H9 (cell line): ENCODE measurements at regions not wholly inside any gene's neighbourhood (a gene's known extent, or its start where the extent isn't known, plus 50 kb on each side); places are given as distances from the start of the nearest gene placed in this dataset.
"Not testable (repeated sequence)": the region's sequence is repeated elsewhere in the genome, so short reads cannot be mapped to it uniquely, and the experiment has no call there.

Experiments used
- DNase-seq: peaks from one replicate; pipeline ENCODE4 v3.0.0-alpha.2; 2017
- H2AFZ ChIP-seq: one replicate; pipeline ENCODE4 v1.6.1; 2013; ENCODE audit warnings: mild to moderate bottlenecking, low read length, control low read depth, moderate library complexity
- H2AK5ac ChIP-seq: 2 replicates; pipeline ENCODE4 v1.6.1; 2013; ENCODE audit warnings: low read length, control low read depth, mixed read lengths; ENCODE audit not compliant: insufficient read length
- H2BK120ac ChIP-seq: one replicate; pipeline ENCODE4 v1.6.1; 2013; ENCODE audit warnings: low read depth, mild to moderate bottlenecking, low read length, control low read depth, inconsistent platforms; ENCODE audit not compliant: poor library complexity, severe bottlenecking
- H2BK12ac ChIP-seq: 2 replicates; pipeline ENCODE4 v1.6.1; 2013; ENCODE audit warnings: low read length, control low read depth, mixed read lengths, low read depth; ENCODE audit not compliant: insufficient read length
- H2BK15ac ChIP-seq: 2 replicates; pipeline ENCODE4 v1.6.1; 2013; ENCODE audit warnings: low read depth, low read length, control low read depth
- H2BK20ac ChIP-seq: one replicate; pipeline ENCODE4 v1.6.1; 2013; ENCODE audit warnings: low read depth, mild to moderate bottlenecking, low read length, control low read depth, inconsistent platforms; ENCODE audit not compliant: poor library complexity, severe bottlenecking
- H2BK5ac ChIP-seq: 2 replicates; pipeline ENCODE4 v1.6.1; 2013; ENCODE audit warnings: low read length, control low read depth, mixed read lengths; ENCODE audit not compliant: insufficient read length
- H3K14ac ChIP-seq: 2 replicates; pipeline ENCODE4 v1.6.1; 2013; ENCODE audit warnings: low read length, control low read depth; ENCODE audit not compliant: insufficient read depth
- H3K18ac ChIP-seq: 2 replicates; pipeline ENCODE4 v1.6.1; 2013; ENCODE audit warnings: low read depth, mild to moderate bottlenecking, mixed read lengths, low read length, control low read depth; ENCODE audit not compliant: insufficient read length
- H3K23ac ChIP-seq: 2 replicates; pipeline ENCODE4 v1.6.1; 2013; ENCODE audit warnings: low read length, control low read depth, mixed read lengths, low read depth; ENCODE audit not compliant: insufficient read length
- H3K23me2 ChIP-seq: 2 replicates; pipeline ENCODE4 v1.6.1; 2013; ENCODE audit warnings: low read depth, mild to moderate bottlenecking, mixed read lengths, low read length, control low read depth; ENCODE audit not compliant: insufficient read length, poor library complexity, severe bottlenecking
- H3K27ac ChIP-seq: 2 replicates; pipeline ENCODE4 v1.5.1; 2013; ENCODE audit warnings: low read length, control low read depth, mixed read lengths, low read depth; ENCODE audit not compliant: insufficient read length
- H3K27me3 ChIP-seq: 2 replicates; pipeline ENCODE4 v1.6.1; 2013; ENCODE audit warnings: low read length, control low read depth, inconsistent platforms; ENCODE audit not compliant: insufficient read depth
- H3K4ac ChIP-seq: 2 replicates; pipeline ENCODE4 v1.6.1; 2013; ENCODE audit warnings: low read depth, mild to moderate bottlenecking, control low read depth, inconsistent platforms, low read length, moderate library complexity
- H3K4me1 ChIP-seq: 2 replicates; pipeline ENCODE4 v1.6.1; 2013; ENCODE audit warnings: low read length, control low read depth, inconsistent platforms; ENCODE audit not compliant: insufficient read depth
- H3K4me2 ChIP-seq: 2 replicates; pipeline ENCODE4 v1.6.1; 2013; ENCODE audit warnings: low read length, control low read depth, mixed read lengths; ENCODE audit not compliant: insufficient read length, insufficient read depth
- H3K56ac ChIP-seq: 2 replicates; pipeline ENCODE4 v1.6.1; 2013; ENCODE audit warnings: low read depth, mild to moderate bottlenecking, mixed read lengths, low read length, control low read depth; ENCODE audit not compliant: insufficient read length
- H3K79me1 ChIP-seq: 2 replicates; pipeline ENCODE4 v1.6.1; 2013; ENCODE audit warnings: low read depth, mild to moderate bottlenecking, moderate library complexity, low read length, control low read depth, inconsistent platforms; ENCODE audit not compliant: insufficient read depth, poor library complexity, severe bottlenecking
- H3K79me2 ChIP-seq: 2 replicates; pipeline ENCODE4 v1.6.1; 2013; ENCODE audit warnings: low read length, control low read depth, inconsistent platforms; ENCODE audit not compliant: insufficient read depth
- H3K9ac ChIP-seq: 2 replicates; pipeline ENCODE4 v1.6.1; 2013; ENCODE audit warnings: low read length, control low read depth, mixed read lengths; ENCODE audit not compliant: insufficient read length; ENCODE audit errors: extremely low read depth
- H3K9me3 ChIP-seq: one replicate; pipeline ENCODE4 v1.6.1; 2013; ENCODE audit warnings: low read depth, low read length, inconsistent platforms; ENCODE audit not compliant: control insufficient read depth
- H3T11ph ChIP-seq: one replicate; pipeline ENCODE4 v1.6.1; 2013; ENCODE audit warnings: mild to moderate bottlenecking, low read length, control low read depth, inconsistent platforms
- H4K20me1 ChIP-seq: one replicate; pipeline ENCODE4 v1.6.1; 2013; ENCODE audit not compliant: control insufficient read depth, insufficient read length, insufficient read depth
- H4K5ac ChIP-seq: 2 replicates; pipeline ENCODE4 v1.6.1; 2013; ENCODE audit warnings: low read depth, mild to moderate bottlenecking, mixed read lengths, low read length, control low read depth; ENCODE audit not compliant: insufficient read length
- H4K8ac ChIP-seq: replicated peaks from 2 replicates; pipeline ENCODE4 v1.6.1; 2013; ENCODE audit warnings: low read length, control low read depth, mixed read lengths, low read depth; ENCODE audit not compliant: insufficient read length
- H4K91ac ChIP-seq: 2 replicates; pipeline ENCODE4 v1.6.1; 2013; ENCODE audit warnings: low read depth, mild to moderate bottlenecking, moderate library complexity, mixed read lengths, low read length, control low read depth; ENCODE audit not compliant: insufficient read length
- H3K27ac Mint-ChIP-seq, 3 experiments: 2 replicates in 2 of 3; 3 replicates in 1 of 3; pipeline ENCODE4 v1.8.0; 2020 to 2021; ENCODE audit warnings: mixed read lengths in 3 of 3, mild to moderate bottlenecking in 1 of 3, moderate library complexity in 1 of 3
- H3K27me3 Mint-ChIP-seq: 2 replicates; pipeline ENCODE4 v1.8.0; 2021; ENCODE audit warnings: low read depth, mild to moderate bottlenecking, moderate library complexity, mixed read lengths
- H3K36me3 Mint-ChIP-seq, 3 experiments: 2 replicates in 2 of 3; 3 replicates in 1 of 3; pipeline ENCODE4 v1.8.0; 2020 to 2021; ENCODE audit warnings: low read depth in 3 of 3, mixed read lengths in 3 of 3; ENCODE audit not compliant: insufficient read depth in 1 of 3
- H3K4me1 Mint-ChIP-seq, 2 experiments: 2 replicates each; pipeline ENCODE4 v1.8.0; 2020; ENCODE audit warnings: mixed read lengths in 2 of 2
- H3K4me3 Mint-ChIP-seq, 2 experiments: 2 replicates in 1 of 2; 3 replicates in 1 of 2; pipeline ENCODE4 v1.8.0; 2020 to 2021; ENCODE audit warnings: mild to moderate bottlenecking in 2 of 2, mixed read lengths in 2 of 2, moderate library complexity in 1 of 2
- H3K9me3 Mint-ChIP-seq, 2 experiments: 2 replicates in 1 of 2; 3 replicates in 1 of 2; pipeline ENCODE4 v1.8.0; 2020; ENCODE audit warnings: mild to moderate bottlenecking in 2 of 2, mixed read lengths in 2 of 2, moderate library complexity in 1 of 2
- WGBS: extraction: QIAGEN DNeasy Blood & Tissue Kit; methylation state at CpG from one replicate; pipeline ENCODE4 v1.1.7; 2013; ENCODE audit warnings: missing lambda C conversion rate, low lambda C conversion rate, mixed read lengths; ENCODE audit not compliant: insufficient read length; ENCODE audit errors: extremely low coverage; 5-methylcytosine and 5-hydroxymethylcytosine counted together
- TF ChIP-seq, protein P1 (sequence below): fragments of 200-600 bp; sonication (generic); conservative IDR thresholded peaks from 3 replicates; pipeline ENCODE4 v1.8.0; 2021; ENCODE audit warnings: antibody characterized with exemption, mild to moderate bottlenecking

DNA sequence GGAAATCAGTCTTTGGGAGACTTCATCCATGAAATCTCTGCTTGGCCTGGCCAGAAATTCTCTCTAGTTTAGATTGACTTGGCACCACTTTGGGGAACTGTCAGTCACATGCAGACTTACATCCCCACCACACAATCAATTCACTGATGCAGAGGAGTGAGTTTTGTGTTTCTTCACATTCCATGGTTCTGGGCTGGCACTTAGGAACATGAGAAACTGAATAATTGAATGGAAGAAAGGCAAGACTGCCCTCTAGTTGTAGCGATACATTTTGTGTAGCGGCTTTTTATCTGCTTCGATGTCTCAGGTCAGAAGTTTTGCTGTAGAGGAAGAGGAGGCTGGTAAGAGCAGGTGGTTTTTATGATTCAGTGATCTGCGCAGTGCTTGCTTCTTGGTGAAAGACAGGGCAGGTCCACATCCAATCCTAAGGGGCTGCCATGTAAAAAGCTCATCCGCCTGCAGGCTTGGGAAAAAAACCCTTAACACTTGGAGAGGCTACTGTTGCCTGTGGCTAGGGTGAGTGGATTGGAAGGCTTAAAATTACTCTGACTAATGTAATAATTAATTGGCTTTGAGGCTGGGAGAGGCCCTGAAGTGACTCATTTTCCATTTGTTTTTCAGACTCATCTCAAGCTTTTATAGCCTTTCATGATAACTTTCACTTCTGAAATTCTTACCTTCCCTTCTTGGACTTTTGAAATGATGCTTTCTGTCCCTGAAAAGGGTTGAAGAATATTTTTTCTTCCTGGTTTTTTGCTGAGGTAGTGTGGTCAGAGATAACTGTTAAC, 75.4 kb upstream of the LPCAT1 start:
- H2AFZ ChIP-seq, H3K4me2 ChIP-seq, H3K9me3 ChIP-seq, H3K4ac ChIP-seq, H3K27ac ChIP-seq, H3T11ph ChIP-seq, H3K36me3 Mint-ChIP-seq, H4K91ac ChIP-seq, H2BK120ac ChIP-seq, H3K56ac ChIP-seq, H2BK20ac ChIP-seq, H3K27me3 ChIP-seq, H3K23me2 ChIP-seq, H4K8ac ChIP-seq, H4K5ac ChIP-seq, H3K18ac ChIP-seq, H4K20me1 ChIP-seq, H3K4me1 ChIP-seq, H2BK15ac ChIP-seq, H3K23ac ChIP-seq, H3K79me1 ChIP-seq, H3K9me3 Mint-ChIP-seq, H2BK5ac ChIP-seq, H3K79me2 ChIP-seq, H3K14ac ChIP-seq, H3K9ac ChIP-seq, H3K27me3 Mint-ChIP-seq, H3K4me3 Mint-ChIP-seq, DNase-seq, H2BK12ac ChIP-seq, H2AK5ac ChIP-seq: not testable (repeated sequence)
- Mint-ChIP-seq H3K27ac (peak overlapping the region in 1 of 3 experiments; percentile 80; a peak in 3 of 7 replicates), H3K4me1 (peaks cover 47 to 48% of the 10 kb centered on the region in 2 experiments)
- WGBS, result no CpG with 5 or more reads among the region's 5 CpGs
- TF ChIP-seq, protein P1, sequence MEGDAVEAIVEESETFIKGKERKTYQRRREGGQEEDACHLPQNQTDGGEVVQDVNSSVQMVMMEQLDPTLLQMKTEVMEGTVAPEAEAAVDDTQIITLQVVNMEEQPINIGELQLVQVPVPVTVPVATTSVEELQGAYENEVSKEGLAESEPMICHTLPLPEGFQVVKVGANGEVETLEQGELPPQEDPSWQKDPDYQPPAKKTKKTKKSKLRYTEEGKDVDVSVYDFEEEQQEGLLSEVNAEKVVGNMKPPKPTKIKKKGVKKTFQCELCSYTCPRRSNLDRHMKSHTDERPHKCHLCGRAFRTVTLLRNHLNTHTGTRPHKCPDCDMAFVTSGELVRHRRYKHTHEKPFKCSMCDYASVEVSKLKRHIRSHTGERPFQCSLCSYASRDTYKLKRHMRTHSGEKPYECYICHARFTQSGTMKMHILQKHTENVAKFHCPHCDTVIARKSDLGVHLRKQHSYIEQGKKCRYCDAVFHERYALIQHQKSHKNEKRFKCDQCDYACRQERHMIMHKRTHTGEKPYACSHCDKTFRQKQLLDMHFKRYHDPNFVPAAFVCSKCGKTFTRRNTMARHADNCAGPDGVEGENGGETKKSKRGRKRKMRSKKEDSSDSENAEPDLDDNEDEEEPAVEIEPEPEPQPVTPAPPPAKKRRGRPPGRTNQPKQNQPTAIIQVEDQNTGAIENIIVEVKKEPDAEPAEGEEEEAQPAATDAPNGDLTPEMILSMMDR, result peak; percentile 61

DNA sequence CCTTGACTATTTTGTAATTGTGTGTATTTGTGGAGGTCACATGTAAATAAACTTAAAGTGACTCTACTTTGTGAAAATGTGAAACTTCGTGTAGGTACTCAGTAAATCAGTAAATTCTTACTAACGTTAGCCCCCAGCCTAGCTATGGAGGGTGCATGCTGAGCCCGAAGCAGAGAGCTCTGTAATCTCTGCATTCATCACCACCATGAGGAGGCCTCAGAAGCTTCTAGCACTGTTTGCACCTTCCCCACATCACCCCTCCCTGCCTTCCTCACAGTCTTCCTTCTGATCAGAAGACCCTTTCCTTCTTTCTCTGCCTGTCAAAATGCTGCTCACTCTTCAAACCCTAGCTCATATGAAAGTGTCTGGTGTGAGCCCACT, 73.3 kb upstream of the LPCAT1 start:
- not testable (repeated sequence) for H2BK5ac ChIP-seq, H2AFZ ChIP-seq, H4K5ac ChIP-seq, H3K4me3 Mint-ChIP-seq, H4K91ac ChIP-seq, H3K14ac ChIP-seq, H3K23ac ChIP-seq, H3K27me3 Mint-ChIP-seq, H3K23me2 ChIP-seq, H2BK12ac ChIP-seq, H3K9me3 ChIP-seq, H2AK5ac ChIP-seq, H2BK120ac ChIP-seq, H3K56ac ChIP-seq, H4K8ac ChIP-seq, H3K27me3 ChIP-seq, H4K20me1 ChIP-seq, H3K9me3 Mint-ChIP-seq, H3K9ac ChIP-seq, DNase-seq, H2BK20ac ChIP-seq, H3K79me1 ChIP-seq, H3K18ac ChIP-seq, H3K4me1 ChIP-seq, H3K27ac ChIP-seq, H3K4me2 ChIP-seq, H3K4ac ChIP-seq, H2BK15ac ChIP-seq, H3K79me2 ChIP-seq, H3T11ph ChIP-seq
- WGBS, result no CpG with 5 or more reads among the region's 3 CpGs
- Mint-ChIP-seq H3K4me1 (peaks cover 40 to 49% of the 10 kb centered on the region in 2 experiments), H3K36me3 (peaks cover 0 to 16% (median 8%) of the 10 kb centered on the region in 3 experiments), H3K27ac (peak overlapping the region in 2 of 3 experiments; percentile 86; a peak in 3 of 7 replicates)
